ENCODE measurements at regions not wholly inside any gene's neighbourhood (a gene's known extent, or its start where the extent isn't known, plus 50 kb on each side); places are given as distances from the start of the nearest gene placed in this dataset.

DNA sequence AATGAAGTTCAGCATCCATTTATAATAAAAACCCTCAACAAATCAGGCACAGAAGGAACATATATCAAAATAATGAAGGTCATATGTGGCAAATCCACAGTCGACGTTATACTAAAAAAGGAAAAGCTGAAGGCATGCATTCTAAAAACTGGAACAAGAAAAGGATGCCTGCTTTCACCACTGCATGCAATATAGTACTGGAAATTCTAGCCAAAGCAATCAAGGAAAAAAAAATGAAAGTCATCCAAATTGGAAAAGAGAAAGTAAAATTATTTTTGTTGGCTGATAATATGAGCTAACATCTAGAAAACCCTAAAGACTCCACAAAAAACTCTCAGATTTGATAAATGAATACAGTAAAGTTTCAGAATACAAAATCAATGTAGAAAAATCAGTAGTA lies 1123.2 kb downstream of the TBL1XR1 start:
- no peak for DNase-seq (ENCODE audit: low spot score)
- TF ChIP-seq, protein P1, sequence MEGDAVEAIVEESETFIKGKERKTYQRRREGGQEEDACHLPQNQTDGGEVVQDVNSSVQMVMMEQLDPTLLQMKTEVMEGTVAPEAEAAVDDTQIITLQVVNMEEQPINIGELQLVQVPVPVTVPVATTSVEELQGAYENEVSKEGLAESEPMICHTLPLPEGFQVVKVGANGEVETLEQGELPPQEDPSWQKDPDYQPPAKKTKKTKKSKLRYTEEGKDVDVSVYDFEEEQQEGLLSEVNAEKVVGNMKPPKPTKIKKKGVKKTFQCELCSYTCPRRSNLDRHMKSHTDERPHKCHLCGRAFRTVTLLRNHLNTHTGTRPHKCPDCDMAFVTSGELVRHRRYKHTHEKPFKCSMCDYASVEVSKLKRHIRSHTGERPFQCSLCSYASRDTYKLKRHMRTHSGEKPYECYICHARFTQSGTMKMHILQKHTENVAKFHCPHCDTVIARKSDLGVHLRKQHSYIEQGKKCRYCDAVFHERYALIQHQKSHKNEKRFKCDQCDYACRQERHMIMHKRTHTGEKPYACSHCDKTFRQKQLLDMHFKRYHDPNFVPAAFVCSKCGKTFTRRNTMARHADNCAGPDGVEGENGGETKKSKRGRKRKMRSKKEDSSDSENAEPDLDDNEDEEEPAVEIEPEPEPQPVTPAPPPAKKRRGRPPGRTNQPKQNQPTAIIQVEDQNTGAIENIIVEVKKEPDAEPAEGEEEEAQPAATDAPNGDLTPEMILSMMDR (IDR thresholded peaks at IDR 0.05; ENCODE audit: unreplicated experiment): no peak
- Mint-ChIP-seq H3K9me3 (ENCODE audit: unreplicated experiment) (no peaks in the 10 kb centered on the region), H3K27me3 (ENCODE audit: unreplicated experiment) (no peaks in the 10 kb centered on the region), H3K4me1 (ENCODE audit: unreplicated experiment) (no peaks in the 10 kb centered on the region), H3K4me3 (ENCODE audit: unreplicated experiment) (no peak overlapping the region), H3K36me3 (ENCODE audit: low read depth, unreplicated experiment) (no peaks in the 10 kb centered on the region), H3K27ac (ENCODE audit: unreplicated experiment) (no peak overlapping the region)

GRCh38 chr3:176071943-176072342 lies 1125.3 kb downstream of the TBL1XR1 start:
- TF ChIP-seq, protein P1 (IDR thresholded peaks at IDR 0.05; ENCODE audit: unreplicated experiment): no peak
- H3K4me1 Mint-ChIP-seq (ENCODE audit: unreplicated experiment): no peaks in the 10 kb centered on the region
- no peaks in the 10 kb centered on the region for H3K36me3 Mint-ChIP-seq (ENCODE audit: low read depth, unreplicated experiment)
- no peaks in the 10 kb centered on the region for H3K27me3 Mint-ChIP-seq (ENCODE audit: unreplicated experiment)
- H3K27ac Mint-ChIP-seq (ENCODE audit: unreplicated experiment): no peak overlapping the region
- H3K4me3 Mint-ChIP-seq (ENCODE audit: unreplicated experiment): no peak overlapping the region
- no peaks in the 10 kb centered on the region for H3K9me3 Mint-ChIP-seq (ENCODE audit: unreplicated experiment)
- DNase-seq (ENCODE audit: low spot score): no peak

GRCh38 chr3:176068750-176069149 lies 1128.5 kb downstream of the TBL1XR1 start:
- Mint-ChIP-seq H3K36me3 (ENCODE audit: low read depth, unreplicated experiment) (no peaks in the 10 kb centered on the region), H3K4me3 (ENCODE audit: unreplicated experiment) (no peak overlapping the region), H3K27me3 (ENCODE audit: unreplicated experiment) (no peaks in the 10 kb centered on the region), H3K9me3 (ENCODE audit: unreplicated experiment) (no peaks in the 10 kb centered on the region), H3K27ac (ENCODE audit: unreplicated experiment) (no peak overlapping the region), H3K4me1 (ENCODE audit: unreplicated experiment) (no peaks in the 10 kb centered on the region)
- TF ChIP-seq, protein P1 (IDR thresholded peaks at IDR 0.05; ENCODE audit: unreplicated experiment): no peak
- DNase-seq (ENCODE audit: low spot score): no peak

- Mint-ChIP-seq H3K36me3 (ENCODE audit: low read depth, unreplicated experiment) (no peaks in the 10 kb centered on the region), H3K27me3 (ENCODE audit: unreplicated experiment) (no peaks in the 10 kb centered on the region), H3K4me3 (ENCODE audit: unreplicated experiment) (no peak overlapping the region), H3K27ac (ENCODE audit: unreplicated experiment) (no peak overlapping the region), H3K4me1 (ENCODE audit: unreplicated experiment) (no peaks in the 10 kb centered on the region), H3K9me3 (ENCODE audit: unreplicated experiment) (no peaks in the 10 kb centered on the region)
- TF ChIP-seq, protein P1 (IDR thresholded peaks at IDR 0.05; ENCODE audit: unreplicated experiment): no peak
- no peak for DNase-seq (ENCODE audit: low spot score)
These were observed 1138.4 kb downstream of the TBL1XR1 start for GRCh38 chr3:176058856-176059255.

GRCh38 chr3:176055836-176056235 lies 1141.4 kb downstream of the TBL1XR1 start:
- H3K4me3 Mint-ChIP-seq (ENCODE audit: unreplicated experiment): no peak overlapping the region
- no peaks in the 10 kb centered on the region for H3K27me3 Mint-ChIP-seq (ENCODE audit: unreplicated experiment)
- no peaks in the 10 kb centered on the region for H3K9me3 Mint-ChIP-seq (ENCODE audit: unreplicated experiment)
- TF ChIP-seq, protein P1 (IDR thresholded peaks at IDR 0.05; ENCODE audit: unreplicated experiment): no peak
- H3K4me1 Mint-ChIP-seq (ENCODE audit: unreplicated experiment): no peaks in the 10 kb centered on the region
- no peaks in the 10 kb centered on the region for H3K36me3 Mint-ChIP-seq (ENCODE audit: low read depth, unreplicated experiment)
- no peak for DNase-seq (ENCODE audit: low spot score)
- no peak overlapping the region for H3K27ac Mint-ChIP-seq (ENCODE audit: unreplicated experiment)

All from endothelial cell (in vitro differentiated cells).